Nephron progenitor cell (in vitro differentiated cells): ENCODE measurements at regions not wholly inside any gene's neighbourhood (a gene's known extent, or its start where the extent isn't known, plus 50 kb on each side); places are given as distances from the start of the nearest gene placed in this dataset.
"Not testable (repeated sequence)": the region's sequence is repeated elsewhere in the genome, so short reads cannot be mapped to it uniquely, and the experiment has no call there.

Experiments used
- DNase-seq: peaks from one replicate; pipeline ENCODE4 v3.0.0; 2021
- H3K27ac Mint-ChIP-seq: 2 replicates; pipeline ENCODE4 v1.8.0; 2021; ENCODE audit warnings: mild to moderate bottlenecking, moderate library complexity, mixed read lengths
- H3K27me3 Mint-ChIP-seq: 2 replicates; pipeline ENCODE4 v1.8.0; 2021; ENCODE audit warnings: mild to moderate bottlenecking, low read depth, mixed read lengths; ENCODE audit not compliant: poor library complexity
- H3K36me3 Mint-ChIP-seq: 2 replicates; pipeline ENCODE4 v1.8.0; 2021; ENCODE audit warnings: low read depth, mixed read lengths
- H3K4me1 Mint-ChIP-seq: 2 replicates; pipeline ENCODE4 v1.8.0; 2021; ENCODE audit warnings: mixed read lengths
- H3K4me3 Mint-ChIP-seq: 2 replicates; pipeline ENCODE4 v1.8.0; 2021; ENCODE audit warnings: mild to moderate bottlenecking, moderate library complexity, mixed read lengths
- H3K9me3 Mint-ChIP-seq: 2 replicates; pipeline ENCODE4 v1.8.0; 2021; ENCODE audit warnings: mild to moderate bottlenecking, moderate library complexity, mixed read lengths
- TF ChIP-seq, protein P1 (sequence below): fragments of 200-600 bp; sonication (generic); IDR thresholded peaks from 2 replicates; pipeline ENCODE4 v1.5.0; 2021; ENCODE audit warnings: antibody characterized with exemption

DNA sequence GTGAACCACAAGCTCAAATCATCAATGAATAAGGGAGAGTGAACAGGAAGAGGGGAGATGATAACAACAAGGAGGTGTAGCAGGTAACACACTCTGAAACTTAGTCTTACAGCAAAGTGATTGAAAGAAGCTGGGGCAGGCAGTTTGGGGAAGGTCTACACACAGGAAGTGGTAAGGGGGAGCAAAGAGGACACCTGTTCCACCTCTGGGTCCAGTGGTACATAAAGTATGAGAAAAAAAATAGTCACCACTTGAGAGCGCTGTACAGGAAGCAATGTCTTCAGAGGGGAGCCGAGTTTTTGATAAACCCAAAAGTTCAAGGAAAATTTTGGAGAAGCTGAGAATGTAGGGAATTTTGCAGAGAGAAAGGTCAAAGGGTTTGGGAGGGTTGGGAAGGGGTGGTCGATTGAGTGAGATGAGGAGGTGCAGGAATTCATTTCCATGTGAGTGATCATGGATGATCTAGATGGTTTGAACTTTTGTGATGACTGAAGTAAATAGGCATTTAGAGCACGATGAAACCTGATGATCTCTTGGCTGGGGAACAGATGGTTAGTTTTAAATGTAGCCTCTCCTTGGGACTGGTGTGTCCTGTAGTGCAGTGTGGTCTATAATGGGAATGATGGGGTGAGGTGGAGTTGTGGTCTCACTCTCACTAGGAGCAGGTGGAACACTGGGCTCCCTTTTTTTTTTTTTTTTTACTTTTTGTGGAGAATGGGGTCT, 142.0 kb downstream of the RBMX2 start:
- Mint-ChIP-seq H3K9me3 (no peaks in the 10 kb centered on the region), H3K36me3 (no peaks in the 10 kb centered on the region), H3K4me3 (no peak overlapping the region), H3K4me1 (peaks cover 11% of the 10 kb centered on the region), H3K27me3 (peaks cover 1% of the 10 kb centered on the region), H3K27ac (no peak overlapping the region)
- TF ChIP-seq, protein P1, sequence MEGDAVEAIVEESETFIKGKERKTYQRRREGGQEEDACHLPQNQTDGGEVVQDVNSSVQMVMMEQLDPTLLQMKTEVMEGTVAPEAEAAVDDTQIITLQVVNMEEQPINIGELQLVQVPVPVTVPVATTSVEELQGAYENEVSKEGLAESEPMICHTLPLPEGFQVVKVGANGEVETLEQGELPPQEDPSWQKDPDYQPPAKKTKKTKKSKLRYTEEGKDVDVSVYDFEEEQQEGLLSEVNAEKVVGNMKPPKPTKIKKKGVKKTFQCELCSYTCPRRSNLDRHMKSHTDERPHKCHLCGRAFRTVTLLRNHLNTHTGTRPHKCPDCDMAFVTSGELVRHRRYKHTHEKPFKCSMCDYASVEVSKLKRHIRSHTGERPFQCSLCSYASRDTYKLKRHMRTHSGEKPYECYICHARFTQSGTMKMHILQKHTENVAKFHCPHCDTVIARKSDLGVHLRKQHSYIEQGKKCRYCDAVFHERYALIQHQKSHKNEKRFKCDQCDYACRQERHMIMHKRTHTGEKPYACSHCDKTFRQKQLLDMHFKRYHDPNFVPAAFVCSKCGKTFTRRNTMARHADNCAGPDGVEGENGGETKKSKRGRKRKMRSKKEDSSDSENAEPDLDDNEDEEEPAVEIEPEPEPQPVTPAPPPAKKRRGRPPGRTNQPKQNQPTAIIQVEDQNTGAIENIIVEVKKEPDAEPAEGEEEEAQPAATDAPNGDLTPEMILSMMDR = no peak
- no peak for DNase-seq

DNA sequence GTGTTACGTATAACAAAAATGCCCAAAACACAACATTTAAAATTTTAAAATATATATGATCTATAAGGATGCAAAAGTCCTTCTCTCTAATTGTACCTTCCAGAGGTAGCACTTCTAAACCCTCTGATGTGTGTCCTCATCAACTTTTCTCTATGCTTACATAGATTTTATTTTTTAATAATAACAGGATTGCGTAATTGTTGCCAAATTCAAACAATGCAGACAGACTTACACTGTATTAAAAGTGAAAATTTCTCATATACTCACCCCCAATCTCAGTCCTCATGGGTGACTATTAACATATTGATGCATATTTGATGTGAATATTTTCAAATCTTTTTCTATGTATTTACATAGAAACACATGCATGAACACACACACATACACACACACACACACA, 144.0 kb downstream of the RBMX2 start:
- no peak for DNase-seq
- H3K27ac Mint-ChIP-seq = no peak overlapping the region
- H3K36me3 Mint-ChIP-seq = no peaks in the 10 kb centered on the region
- peaks cover 8% of the 10 kb centered on the region for H3K27me3 Mint-ChIP-seq
- no peak overlapping the region for H3K4me3 Mint-ChIP-seq
- no peaks in the 10 kb centered on the region for H3K9me3 Mint-ChIP-seq
- H3K4me1 Mint-ChIP-seq = peaks cover 15% of the 10 kb centered on the region
- TF ChIP-seq, protein P1 = no peak

DNA sequence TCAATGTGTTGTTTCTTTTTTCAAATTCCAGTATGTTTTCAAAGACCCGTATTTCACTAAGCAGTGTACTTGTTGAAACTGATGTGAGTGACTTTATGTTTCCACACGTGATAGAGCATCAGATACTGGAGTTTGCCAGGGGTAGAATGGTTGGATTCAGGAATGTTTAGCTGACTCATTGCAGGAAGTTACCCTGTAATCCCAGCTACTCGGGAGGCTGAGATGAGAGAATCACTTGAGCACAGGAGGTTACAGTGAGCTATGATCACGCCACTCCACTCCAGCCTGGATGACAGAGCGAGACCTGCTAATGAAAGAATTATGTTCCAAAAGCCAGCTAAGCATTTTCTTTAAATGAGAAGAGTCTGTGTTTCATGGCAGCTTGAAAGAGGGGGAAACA, 147.6 kb downstream of the RBMX2 start:
- not testable (repeated sequence) for H3K27ac Mint-ChIP-seq, H3K36me3 Mint-ChIP-seq, DNase-seq, H3K4me3 Mint-ChIP-seq, H3K9me3 Mint-ChIP-seq
- Mint-ChIP-seq H3K4me1 (peaks cover 43% of the 10 kb centered on the region), H3K27me3 (peaks cover 12% of the 10 kb centered on the region)

DNA sequence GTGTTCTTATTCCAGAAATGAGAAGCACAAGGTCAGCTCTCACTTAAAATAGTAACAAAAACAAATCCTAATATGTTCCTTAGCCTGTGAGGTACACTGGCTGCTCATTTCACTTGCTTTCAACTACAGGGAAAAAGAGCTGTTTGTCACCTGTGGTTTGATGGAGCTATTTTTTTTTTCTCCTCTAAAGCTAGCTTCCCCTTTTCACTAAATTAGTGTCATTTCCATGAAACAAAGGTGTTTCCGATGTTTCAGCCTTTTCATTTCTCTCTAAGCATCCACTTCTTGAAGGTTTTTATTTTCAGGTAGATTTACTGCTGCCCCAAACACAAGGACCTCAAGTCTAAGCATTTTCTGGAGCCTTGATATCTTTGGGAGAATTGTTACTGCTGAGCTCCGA, 148.6 kb downstream of the RBMX2 start:
- Mint-ChIP-seq H3K27ac (no peak overlapping the region), H3K9me3 (no peaks in the 10 kb centered on the region), H3K4me3 (no peak overlapping the region), H3K27me3 (peaks cover 16% of the 10 kb centered on the region), H3K4me1 (peaks cover 43% of the 10 kb centered on the region), H3K36me3 (no peaks in the 10 kb centered on the region)
- no peak for DNase-seq
- TF ChIP-seq, protein P1 = no peak

DNA sequence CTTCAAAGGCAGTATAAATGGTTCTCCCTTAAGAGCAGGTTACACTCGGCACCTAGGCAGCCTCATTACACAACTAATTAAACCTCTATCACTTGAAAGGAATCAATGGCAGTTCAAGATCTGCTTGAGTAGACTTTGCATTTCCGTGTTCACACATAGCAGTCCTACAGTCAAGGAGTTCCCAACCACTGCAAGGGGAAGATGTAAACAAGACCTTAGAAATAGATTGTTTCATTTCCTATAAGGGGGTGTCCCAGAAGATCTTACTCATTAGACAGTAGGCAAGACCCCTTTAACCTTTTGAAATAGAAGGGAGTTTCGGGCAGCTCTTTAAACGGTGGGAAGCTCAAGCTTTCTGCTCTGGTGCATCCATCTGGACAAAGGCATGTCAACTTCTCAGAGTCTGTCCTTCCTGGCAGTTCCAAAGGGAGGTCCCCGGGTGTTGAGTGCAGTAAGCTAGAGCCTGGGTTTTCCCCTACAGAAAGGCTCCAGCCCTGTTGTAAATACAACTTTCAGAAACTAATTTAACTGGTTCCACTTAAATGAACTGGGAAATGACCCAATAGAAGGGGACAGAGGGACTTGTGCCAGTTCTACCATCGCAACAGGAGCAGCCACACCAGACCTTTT, 150.8 kb downstream of the RBMX2 start:
- Mint-ChIP-seq H3K9me3 (no peaks in the 10 kb centered on the region), H3K4me1 (peaks cover 39% of the 10 kb centered on the region), H3K27me3 (peaks cover 19% of the 10 kb centered on the region), H3K36me3 (no peaks in the 10 kb centered on the region), H3K27ac (no peak overlapping the region), H3K4me3 (no peak overlapping the region)
- TF ChIP-seq, protein P1 = no peak
- no peak for DNase-seq

DNA sequence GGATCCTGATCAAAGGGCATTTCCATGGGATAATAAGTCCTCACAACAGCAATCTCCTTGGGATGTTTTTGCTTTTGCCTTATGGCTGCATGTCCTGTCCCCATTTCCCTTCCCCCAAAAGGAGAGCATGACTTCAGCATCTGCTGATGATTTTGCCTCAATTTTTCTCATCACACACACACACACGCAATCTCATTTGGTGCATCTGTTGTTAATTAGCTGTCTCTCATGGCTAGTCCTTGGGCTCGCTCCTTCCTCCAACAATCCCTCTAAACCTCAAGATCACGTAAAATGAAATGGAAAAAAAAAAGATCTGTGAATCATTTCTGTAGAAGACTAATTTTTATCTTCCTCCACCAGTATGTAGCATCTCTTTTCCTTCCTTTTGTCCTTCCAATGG, 153.6 kb downstream of the RBMX2 start:
- Mint-ChIP-seq H3K4me1 (peaks cover 33% of the 10 kb centered on the region), H3K9me3 (no peaks in the 10 kb centered on the region), H3K27me3 (peaks cover 11% of the 10 kb centered on the region), H3K27ac (no peak overlapping the region), H3K4me3 (no peak overlapping the region), H3K36me3 (no peaks in the 10 kb centered on the region)
- no peak for DNase-seq
- TF ChIP-seq, protein P1 = no peak
